Karpas-422 (cell line): ENCODE measurements at regions not wholly inside any gene's neighbourhood (a gene's known extent, or its start where the extent isn't known, plus 50 kb on each side); places are given as distances from the start of the nearest gene placed in this dataset.

ENCODE experiments used
- DNase-seq: peaks from one replicate; pipeline ENCODE4 v3.0.0-alpha.2; 2015
- H2AFZ ChIP-seq: fragments of 200-600 bp; sonication (generic); 2 replicates; pipeline ENCODE4 v1.6.1; 2014; ENCODE audit warnings: antibody characterized with exemption, low read length, mixed read lengths
- H3K27ac ChIP-seq: fragments of 200-600 bp; sonication (generic); 2 replicates; pipeline ENCODE4 v1.5.1; 2014; ENCODE audit warnings: mild to moderate bottlenecking, low read length, moderate library complexity
- H3K27me3 ChIP-seq: fragments of 200-600 bp; sonication (generic); 2 replicates; pipeline ENCODE4 v1.6.1; 2014; ENCODE audit warnings: low read length, mixed read lengths
- H3K36me3 ChIP-seq: fragments of 200-600 bp; sonication (generic); 2 replicates; pipeline ENCODE4 v1.6.1; 2014; ENCODE audit warnings: low read length, mixed read lengths; ENCODE audit not compliant: insufficient read depth
- H3K4me1 ChIP-seq: fragments of 200-600 bp; sonication (generic); 2 replicates; pipeline ENCODE4 v1.6.1; 2014; ENCODE audit warnings: mild to moderate bottlenecking, low read length, mixed read lengths
- H3K4me2 ChIP-seq: fragments of 200-600 bp; sonication (generic); 2 replicates; pipeline ENCODE4 v1.6.1; 2014; ENCODE audit warnings: low read length, low read depth, mild to moderate bottlenecking; ENCODE audit not compliant: poor library complexity, severe bottlenecking
- H3K4me3 ChIP-seq: fragments of 200-600 bp; sonication (generic); 2 replicates; pipeline ENCODE4 v1.5.1; 2014; ENCODE audit warnings: mild to moderate bottlenecking, antibody characterized with exemption, low read length, mixed read lengths
- H3K79me2 ChIP-seq: fragments of 200-600 bp; sonication (generic); 2 replicates; pipeline ENCODE4 v1.6.1; 2014; ENCODE audit warnings: mild to moderate bottlenecking, low read length, mixed read lengths
- H3K9ac ChIP-seq: fragments of 200-600 bp; sonication (generic); 2 replicates; pipeline ENCODE4 v1.6.0; 2014; ENCODE audit warnings: low read length
- H3K9me2 ChIP-seq: fragments of 200-600 bp; sonication (generic), shearing (Covaris generic); replicated peaks from 2 replicates; pipeline ENCODE4 v1.6.0; 2014; ENCODE audit warnings: mild to moderate bottlenecking, low read length, moderate library complexity; ENCODE audit not compliant: insufficient read depth
- H3K9me3 ChIP-seq: fragments of 300-700, 200-600 bp; sonication (generic); 2 replicates; pipeline ENCODE4 v1.6.1; 2014; ENCODE audit warnings: low read length, mixed read lengths
- H4K20me1 ChIP-seq: fragments of 200-600 bp; sonication (generic); 2 replicates; pipeline ENCODE4 v1.6.1; 2014; ENCODE audit warnings: mild to moderate bottlenecking, antibody characterized with exemption, low read length, low read depth; ENCODE audit not compliant: insufficient read depth

- Histone ChIP-seq H3K9me3 (no peaks in the 10 kb centered on the region), H3K27ac (no peak overlapping the region), H3K9me2 (no peaks in the 10 kb centered on the region), H3K4me1 (no peaks in the 10 kb centered on the region), H4K20me1 (no peaks in the 10 kb centered on the region), H3K9ac (no peak overlapping the region), H3K4me2 (no peak overlapping the region), H3K4me3 (no peak overlapping the region), H2AFZ (no peak overlapping the region), H3K79me2 (no peaks in the 10 kb centered on the region), H3K36me3 (no peaks in the 10 kb centered on the region), H3K27me3 (no peaks in the 10 kb centered on the region)
- no peak for DNase-seq
These were observed 70.0 kb upstream of the SLC6A11 start for GRCh38 chr3:10746001-10746400.

DNA sequence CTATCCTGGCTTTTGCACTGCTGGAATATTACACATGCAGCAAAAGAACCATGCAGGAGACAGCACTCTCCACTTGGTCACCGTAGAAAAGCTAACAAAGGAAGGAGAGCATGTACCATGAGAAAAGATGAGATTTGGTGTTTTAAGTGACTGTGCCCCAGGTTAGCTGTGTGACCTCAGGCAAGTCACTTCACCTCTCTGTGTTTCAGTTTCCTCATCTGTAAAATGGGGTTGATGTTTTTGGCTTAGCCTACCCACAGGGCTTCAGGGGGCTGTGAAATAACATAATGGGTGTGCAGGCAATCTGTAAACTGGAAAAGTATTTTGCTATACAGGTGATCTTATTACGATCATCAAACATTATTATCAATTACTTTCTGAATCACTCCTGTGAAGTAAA lies 69.3 kb upstream of the SLC6A11 start:
- no peak for DNase-seq
- Histone ChIP-seq H3K79me2 (no peaks in the 10 kb centered on the region), H3K9me3 (no peaks in the 10 kb centered on the region), H3K4me2 (no peak overlapping the region), H3K27me3 (no peaks in the 10 kb centered on the region), H3K36me3 (no peaks in the 10 kb centered on the region), H3K27ac (no peak overlapping the region), H3K4me3 (no peak overlapping the region), H4K20me1 (no peaks in the 10 kb centered on the region), H3K9me2 (no peaks in the 10 kb centered on the region), H3K4me1 (no peaks in the 10 kb centered on the region), H2AFZ (no peak overlapping the region), H3K9ac (no peak overlapping the region)

DNA sequence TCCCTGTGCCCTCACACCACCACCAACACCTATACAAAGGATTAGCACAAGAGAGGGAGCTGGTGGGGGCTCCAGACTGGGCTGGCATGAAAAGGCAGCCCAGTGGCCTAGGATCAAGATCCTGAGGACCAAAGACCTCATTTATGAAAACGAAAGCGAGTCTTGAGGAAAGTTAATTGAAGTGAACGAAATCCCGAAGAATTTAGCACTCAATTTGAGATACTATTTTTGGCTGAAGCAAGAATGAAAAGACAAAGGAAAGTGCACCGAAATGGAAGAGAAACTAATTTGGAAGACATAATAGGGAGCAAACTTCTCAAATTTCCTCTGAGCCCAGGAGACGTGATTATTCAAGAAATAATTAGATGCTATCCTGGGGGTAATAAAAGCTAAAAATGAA lies 68.7 kb upstream of the SLC6A11 start:
- 0 out of 2 replicates have a peak, but pooled peaks cover 3% of the 10 kb centered on the region for H4K20me1 ChIP-seq
- no peaks in the 10 kb centered on the region for H3K36me3 ChIP-seq
- H3K9ac ChIP-seq, result no peak overlapping the region
- H2AFZ ChIP-seq, result no peak overlapping the region
- H3K27ac ChIP-seq, result no peak overlapping the region
- H3K4me1 ChIP-seq, result no peaks in the 10 kb centered on the region
- DNase-seq, result no peak
- no peaks in the 10 kb centered on the region for H3K9me2 ChIP-seq
- H3K27me3 ChIP-seq, result no peaks in the 10 kb centered on the region
- no peaks in the 10 kb centered on the region for H3K9me3 ChIP-seq
- H3K4me3 ChIP-seq, result no peak overlapping the region
- H3K79me2 ChIP-seq, result no peaks in the 10 kb centered on the region
- H3K4me2 ChIP-seq, result no peak overlapping the region

DNA sequence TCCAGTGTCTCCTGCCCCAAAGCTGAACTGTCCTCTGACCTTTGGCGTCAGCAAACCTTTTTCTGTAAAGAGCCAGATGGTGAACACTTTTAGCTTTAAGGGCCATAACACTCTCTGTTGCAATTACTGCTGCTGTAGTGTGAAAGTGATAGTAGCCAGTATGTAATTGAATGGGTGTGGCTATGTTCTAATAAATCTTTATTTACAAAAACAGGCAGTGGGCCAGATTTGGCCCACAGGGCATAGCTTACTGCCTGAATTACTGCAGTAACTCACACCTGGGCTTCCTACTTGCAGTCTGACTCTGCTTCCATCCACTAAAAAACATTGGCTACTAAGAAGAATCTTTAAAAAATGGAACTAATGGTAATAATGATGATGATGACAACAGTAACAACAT lies 68.0 kb upstream of the SLC6A11 start:
- Histone ChIP-seq H2AFZ (no peak overlapping the region), H3K4me3 (no peak overlapping the region), H3K27me3 (no peaks in the 10 kb centered on the region), H3K9me2 (no peaks in the 10 kb centered on the region), H3K9ac (no peak overlapping the region), H3K4me2 (no peak overlapping the region), H4K20me1 (0 out of 2 replicates have a peak, but pooled peaks cover 3% of the 10 kb centered on the region), H3K4me1 (no peaks in the 10 kb centered on the region), H3K27ac (no peak overlapping the region), H3K36me3 (no peaks in the 10 kb centered on the region), H3K79me2 (no peaks in the 10 kb centered on the region), H3K9me3 (no peaks in the 10 kb centered on the region)
- no peak for DNase-seq

GRCh38 chr3:10753964-10754363 lies 62.1 kb upstream of the SLC6A11 start:
- peak; percentile 85 for DNase-seq
- no peaks in the 10 kb centered on the region for H3K36me3 ChIP-seq
- no peak overlapping the region for H2AFZ ChIP-seq
- H3K4me2 ChIP-seq, result no peak overlapping the region
- H3K4me1 ChIP-seq, result no peaks in the 10 kb centered on the region
- no peaks in the 10 kb centered on the region for H3K9me2 ChIP-seq
- H3K27ac ChIP-seq, result no peak overlapping the region
- H3K9me3 ChIP-seq, result no peaks in the 10 kb centered on the region
- no peaks in the 10 kb centered on the region for H3K27me3 ChIP-seq
- H4K20me1 ChIP-seq, result peaks cover 8% of the 10 kb centered on the region; the same call in 1 of the 2 replicates
- no peak overlapping the region for H3K4me3 ChIP-seq
- H3K79me2 ChIP-seq, result no peaks in the 10 kb centered on the region
- no peak overlapping the region for H3K9ac ChIP-seq

- no peak overlapping the region for H3K4me2 ChIP-seq
- H3K27me3 ChIP-seq, result no peaks in the 10 kb centered on the region
- no peak overlapping the region for H2AFZ ChIP-seq
These were observed 59.5 kb upstream of the SLC6A11 start for GRCh38 chr3:10756546-10756945.

GRCh38 chr3:10757021-10757820 lies 58.8 kb upstream of the SLC6A11 start:
- Histone ChIP-seq H3K4me3 (no peak overlapping the region), H3K36me3 (no peaks in the 10 kb centered on the region), H3K4me2 (no peak overlapping the region), H3K9me3 (no peaks in the 10 kb centered on the region), H3K4me1 (no peaks in the 10 kb centered on the region), H3K27me3 (no peaks in the 10 kb centered on the region), H3K9ac (no peak overlapping the region), H4K20me1 (peaks cover 6% of the 10 kb centered on the region; the same call in 1 of the 2 replicates), H3K79me2 (no peaks in the 10 kb centered on the region), H2AFZ (no peak overlapping the region), H3K27ac (no peak overlapping the region), H3K9me2 (no peaks in the 10 kb centered on the region)
- no peak for DNase-seq

More at GRCh38 chr3:10756546-10756945, 59.5 kb upstream of the SLC6A11 start:
- peaks cover 9% of the 10 kb centered on the region; the same call in 1 of the 2 replicates for H4K20me1 ChIP-seq
- no peak for DNase-seq
- H3K4me3 ChIP-seq, result no peak overlapping the region
- H3K9ac ChIP-seq, result no peak overlapping the region
- H3K4me1 ChIP-seq, result no peaks in the 10 kb centered on the region
- H3K36me3 ChIP-seq, result no peaks in the 10 kb centered on the region
- no peaks in the 10 kb centered on the region for H3K9me3 ChIP-seq
- no peaks in the 10 kb centered on the region for H3K79me2 ChIP-seq
- no peaks in the 10 kb centered on the region for H3K9me2 ChIP-seq
- H3K27ac ChIP-seq, result no peak overlapping the region

GRCh38 chr3:10757821-10758130 lies 58.3 kb upstream of the SLC6A11 start:
- no peak overlapping the region for H3K27ac ChIP-seq
- no peak overlapping the region for H3K4me2 ChIP-seq
- no peak for DNase-seq
- no peaks in the 10 kb centered on the region for H3K4me1 ChIP-seq
- H2AFZ ChIP-seq, result no peak overlapping the region
- no peaks in the 10 kb centered on the region for H3K9me2 ChIP-seq
- no peaks in the 10 kb centered on the region for H3K27me3 ChIP-seq
- H3K4me3 ChIP-seq, result no peak overlapping the region
- H3K79me2 ChIP-seq, result no peaks in the 10 kb centered on the region
- H3K36me3 ChIP-seq, result no peaks in the 10 kb centered on the region
- no peak overlapping the region for H3K9ac ChIP-seq
- H3K9me3 ChIP-seq, result no peaks in the 10 kb centered on the region
- peaks cover 6% of the 10 kb centered on the region; the same call in 1 of the 2 replicates for H4K20me1 ChIP-seq
